ENCODE measurements at regions not wholly inside any gene's neighbourhood (a gene's known extent, or its start where the extent isn't known, plus 50 kb on each side); places are given as distances from the start of the nearest gene placed in this dataset.

- DNase-seq (ENCODE audit: low spot score), result no peak
Observed at GRCh38 chr12:107525063-107525718, 160.4 kb upstream of the PWP1 start.

GRCh38 chr12:107525719-107526554 is 159.7 kb upstream of the PWP1 start:
- DNase-seq (ENCODE audit: low spot score), result no peak

GRCh38 chr12:107526555-107527180 is 158.9 kb upstream of the PWP1 start:
- DNase-seq (ENCODE audit: low spot score), result no peak

GRCh38 chr12:107528731-107529365 is 156.8 kb upstream of the PWP1 start:
- DNase-seq (ENCODE audit: low spot score), result no peak

- no peak for DNase-seq (ENCODE audit: low spot score)
Observed at GRCh38 chr12:107529991-107530390, 155.6 kb upstream of the PWP1 start.

GRCh38 chr12:107530701-107531100 is 154.9 kb upstream of the PWP1 start:
- DNase-seq (ENCODE audit: low spot score), result no peak

- no peak for DNase-seq (ENCODE audit: low spot score)
Observed at GRCh38 chr12:107533218-107533617, 152.4 kb upstream of the PWP1 start.

- DNase-seq (ENCODE audit: low spot score), result no peak
Observed at GRCh38 chr12:107536613-107537012, 149.0 kb upstream of the PWP1 start.

- DNase-seq (ENCODE audit: low spot score), result no peak
Observed at GRCh38 chr12:107537464-107538119, 148.0 kb upstream of the PWP1 start.

GRCh38 chr12:107539196-107539939 is 146.2 kb upstream of the PWP1 start:
- DNase-seq (ENCODE audit: low spot score), result no peak

- DNase-seq (ENCODE audit: low spot score), result no peak
Observed at GRCh38 chr12:107541001-107541705, 144.4 kb upstream of the PWP1 start.

GRCh38 chr12:107543416-107543815 is 142.2 kb upstream of the PWP1 start:
- DNase-seq (ENCODE audit: low spot score), result no peak

GRCh38 chr12:107543841-107544240 is 141.8 kb upstream of the PWP1 start:
- DNase-seq (ENCODE audit: low spot score), result no peak

- DNase-seq (ENCODE audit: low spot score), result peak; percentile 58
Observed at GRCh38 chr12:107544937-107545336, 140.7 kb upstream of the PWP1 start.

GRCh38 chr12:107545737-107546353 is 139.8 kb upstream of the PWP1 start:
- DNase-seq (ENCODE audit: low spot score), result no peak

GRCh38 chr12:107547389-107547788 is 138.2 kb upstream of the PWP1 start:
- DNase-seq (ENCODE audit: low spot score), result no peak

GRCh38 chr12:107549651-107550480 is 135.7 kb upstream of the PWP1 start:
- DNase-seq (ENCODE audit: low spot score), result no peak

- DNase-seq (ENCODE audit: low spot score), result no peak
Observed at GRCh38 chr12:107551434-107551833, 134.2 kb upstream of the PWP1 start.

- DNase-seq (ENCODE audit: low spot score), result no peak
Observed at GRCh38 chr12:107552263-107552662, 133.3 kb upstream of the PWP1 start.

Measured in Ammon's horn (tissue), 1 donor.